Activated CD4-positive, alpha-beta T cell treated with anti-CD3 and anti-CD28 coated beads, Interleukin-2, amount 50 U/mL, for 16 hours (primary cell): ENCODE measurements at regions not wholly inside any gene's neighbourhood (a gene's known extent, or its start where the extent isn't known, plus 50 kb on each side); places are given as distances from the start of the nearest gene placed in this dataset.

Experiments used
- DNase-seq: peaks from one replicate; pipeline ENCODE4 v3.0.0-alpha.2; 2020

DNA sequence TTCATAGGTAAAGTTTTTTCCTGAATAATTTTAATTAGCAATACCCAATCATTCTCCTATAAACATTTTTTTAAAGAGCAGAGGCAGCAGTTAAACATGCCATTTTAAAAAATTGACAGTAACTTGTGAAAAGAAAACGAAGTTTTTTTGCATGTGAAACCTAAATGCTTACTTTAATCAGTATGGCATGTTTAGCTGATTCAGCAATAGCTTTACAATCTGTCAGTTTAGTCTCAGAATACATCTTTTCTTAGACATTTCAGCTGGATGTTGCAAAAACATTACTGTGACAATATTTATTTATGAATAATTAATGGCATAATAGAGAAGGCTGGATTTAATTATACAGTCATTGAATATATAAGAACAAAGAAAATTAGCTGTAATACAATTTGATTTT lies 1132.4 kb upstream of the ADGRL2 start:
- no peak for DNase-seq

DNA sequence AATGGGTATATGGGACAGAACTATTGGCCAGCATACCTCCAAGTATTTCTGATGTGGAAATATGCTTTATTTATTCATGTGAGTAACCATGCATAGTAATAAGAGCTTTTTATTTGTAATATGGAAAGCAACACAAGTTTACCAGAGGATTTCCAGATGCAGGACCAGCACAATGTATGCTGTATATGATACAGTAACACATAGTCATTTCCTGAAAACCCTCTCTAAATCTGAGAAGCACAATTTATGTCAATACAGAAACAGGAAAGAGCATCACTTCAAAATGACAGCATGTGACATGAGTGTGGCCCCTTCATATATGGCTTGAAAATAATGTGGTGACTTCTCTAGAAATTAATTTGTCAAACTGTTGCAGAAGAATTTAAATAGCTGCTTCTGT lies 1134.7 kb upstream of the ADGRL2 start:
- DNase-seq: peak; percentile 12

GRCh38 chr1:80659161-80659560 lies 1141.6 kb upstream of the ADGRL2 start:
- no peak for DNase-seq

GRCh38 chr1:80657707-80658106 lies 1143.0 kb upstream of the ADGRL2 start:
- no peak for DNase-seq

- no peak for DNase-seq
Measured at GRCh38 chr1:80657044-80657643, 1143.6 kb upstream of the ADGRL2 start.

GRCh38 chr1:80656641-80657040 lies 1144.1 kb upstream of the ADGRL2 start:
- no peak for DNase-seq

DNA sequence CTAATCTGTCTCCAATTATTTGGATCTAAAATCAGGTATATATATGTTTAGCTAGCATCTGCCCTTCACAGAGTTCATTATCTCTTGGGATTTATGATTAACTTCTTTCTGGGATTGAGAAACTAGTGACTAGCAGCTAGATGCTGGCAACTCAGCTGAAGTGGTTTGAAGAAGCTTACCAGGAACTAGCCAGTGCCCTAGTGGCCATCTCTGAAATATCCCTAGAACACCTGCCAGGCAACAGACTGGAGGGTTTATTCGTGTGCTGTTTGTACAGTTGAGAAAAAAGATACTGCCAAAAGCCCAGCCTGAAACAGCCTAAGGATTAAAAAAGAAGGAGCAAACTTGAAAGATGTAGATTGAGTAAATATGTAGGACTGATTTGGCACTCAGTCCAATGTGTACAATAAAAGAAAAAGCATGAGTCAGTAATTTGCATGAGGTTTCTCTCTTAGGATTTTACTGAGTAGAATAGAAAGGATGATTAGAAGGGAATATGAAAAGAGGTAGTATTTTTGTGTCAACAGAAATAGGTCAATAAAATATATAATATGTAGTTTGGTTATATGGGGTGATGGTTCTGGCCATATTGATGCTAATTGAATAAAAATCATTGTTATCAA lies 1144.6 kb upstream of the ADGRL2 start:
- no peak for DNase-seq

- no peak for DNase-seq
Measured at GRCh38 chr1:80646053-80646452, 1154.7 kb upstream of the ADGRL2 start.

DNA sequence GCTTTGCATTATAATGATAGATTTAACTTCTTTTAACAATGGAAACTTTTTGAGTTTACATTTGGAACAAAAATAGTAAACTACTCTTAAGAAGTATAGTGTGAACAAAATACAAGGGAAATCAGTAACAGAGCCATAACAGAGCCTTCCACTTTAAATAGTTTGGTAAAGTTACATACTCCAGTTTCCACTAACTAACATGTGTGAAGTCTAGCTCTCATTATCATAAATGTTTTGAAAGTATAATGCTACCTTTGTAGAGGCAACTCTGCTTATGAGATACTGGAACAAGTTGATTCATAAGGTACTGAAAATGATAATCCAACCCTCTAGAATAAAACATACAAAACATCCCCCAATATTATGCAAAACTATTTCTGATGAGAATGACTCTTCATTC lies 1155.1 kb upstream of the ADGRL2 start:
- no peak for DNase-seq

GRCh38 chr1:80640978-80641377 lies 1159.8 kb upstream of the ADGRL2 start:
- DNase-seq: no peak

GRCh38 chr1:80639777-80640533 lies 1160.8 kb upstream of the ADGRL2 start:
- no peak for DNase-seq

- DNase-seq: no peak
Measured at GRCh38 chr1:80633947-80634706, 1166.6 kb upstream of the ADGRL2 start.

DNA sequence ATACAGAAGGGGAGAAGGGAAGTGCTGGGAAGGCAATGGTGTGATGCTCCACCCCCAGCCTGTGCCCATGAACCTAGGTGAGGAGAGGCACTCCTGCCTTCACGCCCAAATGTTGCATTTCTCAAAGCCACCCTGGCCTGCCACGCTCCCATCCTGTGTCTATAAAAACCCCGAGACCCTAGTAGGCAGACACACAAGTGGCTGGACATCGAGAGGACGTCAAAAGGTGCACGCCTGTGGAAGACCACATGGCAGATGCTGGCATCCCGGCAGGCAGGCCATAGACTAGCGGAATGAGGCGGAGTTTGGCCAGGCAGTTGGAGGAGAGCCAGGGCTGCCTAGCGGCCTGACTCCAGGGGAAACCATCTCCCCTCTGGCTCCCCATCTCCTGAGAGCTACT lies 1168.5 kb upstream of the ADGRL2 start:
- DNase-seq: no peak

DNA sequence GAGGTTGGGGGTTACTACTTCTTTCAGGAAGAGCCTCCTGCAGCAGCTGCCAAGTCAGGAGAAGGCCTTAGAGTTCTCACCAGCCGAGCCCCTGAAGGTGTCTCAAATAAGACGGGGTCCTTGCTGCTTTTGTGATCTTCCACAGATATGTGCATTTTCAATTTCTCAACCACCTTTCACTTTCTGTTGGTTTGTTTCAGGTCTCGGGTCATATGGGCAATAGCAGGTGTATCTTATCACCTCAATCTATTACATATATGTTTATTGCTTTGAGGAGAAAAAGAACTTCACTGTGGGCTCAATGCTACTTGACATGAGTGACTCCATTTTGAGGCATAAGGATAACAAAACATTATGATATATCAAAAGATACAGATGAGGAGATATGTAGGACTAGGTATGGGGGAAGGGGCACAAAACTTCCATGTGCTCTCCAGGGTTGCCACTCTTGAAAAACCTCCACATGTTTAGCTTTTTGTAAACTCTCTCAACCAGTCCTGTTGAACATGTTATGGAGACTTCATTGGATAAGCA lies 1171.4 kb upstream of the ADGRL2 start:
- DNase-seq: no peak

- no peak for DNase-seq
Measured at GRCh38 chr1:80624682-80625081, 1176.1 kb upstream of the ADGRL2 start.

DNA sequence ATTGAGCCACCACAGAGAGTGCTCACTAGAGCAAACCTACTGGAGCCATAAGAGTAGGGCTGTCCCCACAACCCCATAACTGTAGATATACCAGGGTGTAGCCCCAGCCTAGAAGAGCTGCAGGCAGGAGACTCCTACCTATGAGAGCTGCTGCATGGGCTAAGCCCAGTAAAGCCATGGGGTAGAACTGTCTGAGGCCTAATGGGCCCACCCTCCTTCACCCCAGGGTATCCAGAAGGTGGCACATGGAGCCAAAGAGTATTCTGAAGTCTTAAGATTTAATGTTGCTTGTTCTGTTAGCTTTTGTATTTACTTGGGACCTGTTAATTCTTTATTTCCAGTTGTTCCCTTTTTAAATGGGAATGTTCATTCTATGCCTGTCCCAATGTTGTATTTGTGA lies 1193.7 kb upstream of the ADGRL2 start:
- no peak for DNase-seq

GRCh38 chr1:80594013-80594412 lies 1206.7 kb upstream of the ADGRL2 start:
- no peak for DNase-seq

DNA sequence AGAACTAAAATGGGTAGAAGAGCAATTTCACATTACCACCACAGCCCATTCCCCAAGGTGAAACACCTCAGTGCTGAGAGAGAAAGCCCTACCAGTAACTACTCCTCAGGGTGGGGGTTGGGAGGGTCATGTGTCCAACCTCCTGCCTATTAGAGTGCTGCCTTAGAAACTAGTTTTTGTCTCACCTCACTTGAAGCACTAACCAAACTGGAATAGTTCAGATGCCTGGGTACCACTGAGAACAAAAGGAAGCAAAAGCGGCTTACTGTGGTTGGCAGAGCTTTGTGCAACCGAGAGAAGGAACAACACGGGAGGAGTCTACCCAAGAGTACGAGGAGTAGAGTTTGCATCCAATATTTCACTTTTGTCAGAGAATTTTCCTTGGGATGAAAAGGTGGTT lies 1207.5 kb upstream of the ADGRL2 start:
- no peak for DNase-seq

GRCh38 chr1:80582980-80583379 lies 1217.8 kb upstream of the ADGRL2 start:
- no peak for DNase-seq

- no peak for DNase-seq
Measured at GRCh38 chr1:80579055-80579454, 1221.7 kb upstream of the ADGRL2 start.

GRCh38 chr1:80566867-80567266 lies 1233.9 kb upstream of the ADGRL2 start:
- no peak for DNase-seq

GRCh38 chr1:80566123-80566522 lies 1234.6 kb upstream of the ADGRL2 start:
- no peak for DNase-seq

DNA sequence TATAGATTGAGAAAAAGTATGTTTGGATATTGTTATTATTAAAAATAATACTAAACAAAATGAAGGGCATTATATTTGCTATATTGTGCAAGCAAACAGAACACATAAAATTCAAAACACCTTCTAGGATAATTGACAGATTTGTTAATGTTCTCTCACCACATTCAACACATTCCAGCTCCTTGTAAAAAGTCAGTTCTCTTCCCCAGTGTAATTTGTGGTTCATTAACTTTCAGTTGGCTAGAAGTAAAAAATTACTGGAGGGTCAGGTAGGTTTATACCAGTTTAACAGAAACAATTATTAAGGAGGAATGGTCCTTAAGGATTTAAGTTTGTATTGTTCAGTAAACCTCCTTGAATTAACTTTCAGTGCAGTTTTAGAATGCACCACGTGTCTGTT lies 1235.3 kb upstream of the ADGRL2 start:
- DNase-seq: no peak
